H1 (cell line): ENCODE measurements at regions not wholly inside any gene's neighbourhood (a gene's known extent, or its start where the extent isn't known, plus 50 kb on each side); places are given as distances from the start of the nearest gene placed in this dataset.

Experiments used
- CTCF ChIA-PET: fragments of 300-600 bp; sonication (Branson Sonifier 250); formaldehyde crosslinking; loops from one replicate; lab custom pipeline; 2021; ENCODE audit not compliant: partially characterized antibody; lab: Charles Lee
- POLR2A ChIA-PET: fragments of 300-600 bp; sonication (Branson Sonifier 250); formaldehyde crosslinking; loops from one replicate; lab custom pipeline; 2021; ENCODE audit warnings: inconsistent platforms; ENCODE audit not compliant: partially characterized antibody; lab: Charles Lee
- DNase-seq, 2 experiments: peaks; one replicate each; pipeline versions ENCODE4 v3.0.0 to v3.0.0-alpha.2; 2010 to 2022; ENCODE audit warnings: low spot score in 2 of 2, low read depth in 1 of 2, mixed read lengths in 1 of 2
- FAIRE-seq: peaks from 2 replicates; lab custom pipeline; 2011; peaks lifted over from hg19 to GRCh38; lab: Jason Lieb, UNC
- H2AFZ ChIP-seq: 2 replicates; pipeline ENCODE4 v1.8.1; 2012; ENCODE audit warnings: low read length, inconsistent platforms
- H2AK5ac ChIP-seq: 2 replicates; pipeline ENCODE4 v1.6.1; 2013; ENCODE audit warnings: low read depth, low read length
- H2BK120ac ChIP-seq: replicated peaks from 2 replicates; pipeline ENCODE3; 2013; ENCODE audit warnings: low read depth, low read length, inconsistent platforms
- H2BK12ac ChIP-seq: 2 replicates; pipeline ENCODE4 v1.6.1; 2013; ENCODE audit warnings: low read depth, low read length
- H2BK15ac ChIP-seq: 2 replicates; pipeline ENCODE4 v1.6.1; 2013; ENCODE audit warnings: low read length
- H2BK20ac ChIP-seq: 2 replicates; pipeline ENCODE4 v1.6.1; 2013; ENCODE audit warnings: low read length
- H2BK5ac ChIP-seq: 2 replicates; pipeline ENCODE4 v1.6.1; 2013; ENCODE audit warnings: low read depth, low read length
- H3K14ac ChIP-seq: 2 replicates; pipeline ENCODE4 v1.6.1; 2013; ENCODE audit warnings: inconsistent platforms; ENCODE audit not compliant: insufficient read length
- H3K18ac ChIP-seq: 2 replicates; pipeline ENCODE4 v1.6.1; 2013; ENCODE audit warnings: low read length; ENCODE audit errors: extremely low read depth
- H3K23ac ChIP-seq: 2 replicates; pipeline ENCODE4 v1.6.1; 2013; ENCODE audit warnings: inconsistent platforms; ENCODE audit not compliant: insufficient read length
- H3K23me2 ChIP-seq: 2 replicates; pipeline ENCODE4 v1.6.1; 2013; ENCODE audit warnings: low read depth, low read length
- H3K27ac ChIP-seq: 2 replicates; pipeline ENCODE4 v1.6.1; 2011; ENCODE audit warnings: low read depth, low read length, inconsistent platforms
- H3K27me3 ChIP-seq, 4 experiments: replicated peaks in 1 of 4; 1 replicate in 1 of 4; 2 replicates in 3 of 4; pipeline versions ENCODE4 v1.6.1 to v1.8.1; 2011 to 2013; ENCODE audit warnings: low read length in 3 of 4, mild to moderate bottlenecking in 3 of 4, inconsistent platforms in 2 of 4, mixed read lengths in 2 of 4, moderate library complexity in 1 of 4; ENCODE audit not compliant: control insufficient read depth in 3 of 4, insufficient read depth in 3 of 4; ENCODE audit errors: extremely low read depth in 1 of 4
- H3K36me3 ChIP-seq, 4 experiments: 2 replicates each; pipeline versions ENCODE4 v1.6.1 to v1.8.1; 2011 to 2013; ENCODE audit warnings: mild to moderate bottlenecking in 4 of 4, low read length in 3 of 4, moderate library complexity in 2 of 4, control low read depth in 1 of 4, inconsistent platforms in 1 of 4; ENCODE audit not compliant: insufficient read depth in 4 of 4, control insufficient read depth in 2 of 4
- H3K4ac ChIP-seq: replicated peaks from 2 replicates; pipeline ENCODE3; 2013; ENCODE audit warnings: low read length, low read depth, mixed read lengths, inconsistent platforms; ENCODE audit not compliant: insufficient read length
- H3K4me1 ChIP-seq, 4 experiments: replicated peaks in 1 of 4; 1 replicate in 1 of 4; 2 replicates in 3 of 4; pipeline versions ENCODE4 v1.6.1 to v1.8.1; 2011 to 2013; ENCODE audit warnings: low read length in 3 of 4, inconsistent platforms in 2 of 4, mixed read lengths in 1 of 4; ENCODE audit not compliant: insufficient read depth in 4 of 4, control insufficient read depth in 3 of 4
- H3K4me2 ChIP-seq, 2 experiments: 2 replicates each; pipeline versions ENCODE4 v1.6.1 to v1.8.1; 2011 to 2013; ENCODE audit warnings: low read depth in 2 of 2, low read length in 2 of 2, control low read depth in 1 of 2, inconsistent platforms in 1 of 2, mild to moderate bottlenecking in 1 of 2; ENCODE audit not compliant: insufficient read depth in 1 of 2
- H3K4me3 ChIP-seq, 4 experiments: fragments of 200-600, 300-600 bp in 1 of 4; sonication (generic), shearing (Covaris generic), sonication (Bioruptor Twin) in 1 of 4; 2 replicates each; pipeline versions ENCODE4 v1.5.1 to v1.8.1; 2011 to 2016; ENCODE audit warnings: low read length in 4 of 4, low read depth in 3 of 4, control low read depth in 2 of 4, inconsistent platforms in 2 of 4, mild to moderate bottlenecking in 2 of 4, mixed read lengths in 1 of 4, moderate library complexity in 1 of 4; ENCODE audit not compliant: insufficient read depth in 2 of 4; ENCODE audit errors: extremely low read depth in 1 of 4
- H3K56ac ChIP-seq: replicated peaks from 2 replicates; pipeline ENCODE3; 2013; ENCODE audit warnings: low read depth, mild to moderate bottlenecking, mixed read lengths, low read length, inconsistent platforms; ENCODE audit not compliant: insufficient read length
- H3K79me1 ChIP-seq: 2 replicates; pipeline ENCODE4 v1.6.1; 2013; ENCODE audit warnings: low read depth, low read length, control low read depth
- H3K79me2 ChIP-seq, 2 experiments: 2 replicates each; pipeline versions ENCODE4 v1.6.1 to v1.8.1; 2012 to 2013; ENCODE audit warnings: low read length in 2 of 2, mild to moderate bottlenecking in 2 of 2, inconsistent platforms in 1 of 2; ENCODE audit not compliant: insufficient read depth in 2 of 2, control insufficient read depth in 1 of 2
- H3K9ac ChIP-seq, 4 experiments: replicated peaks in 1 of 4; 1 replicate in 1 of 4; 2 replicates in 3 of 4; pipeline versions ENCODE4 v1.6.1 to v1.8.1; 2011 to 2013; ENCODE audit warnings: low read depth in 3 of 4, low read length in 3 of 4, control low read depth in 2 of 4, mild to moderate bottlenecking in 2 of 4, moderate library complexity in 2 of 4, inconsistent platforms in 1 of 4; ENCODE audit errors: extremely low read depth in 1 of 4
- H3K9me3 ChIP-seq, 2 experiments: 2 replicates each; pipeline versions ENCODE4 v1.6.1 to v1.8.1; 2012 to 2013; ENCODE audit warnings: mild to moderate bottlenecking in 2 of 2, moderate library complexity in 2 of 2, control low read depth in 1 of 2, inconsistent platforms in 1 of 2, low read depth in 1 of 2, low read length in 1 of 2, mixed read lengths in 1 of 2; ENCODE audit not compliant: insufficient read depth in 2 of 2
- H4K20me1 ChIP-seq, 2 experiments: replicated peaks in 1 of 2; 2 replicates each; pipeline versions ENCODE3 to v1.8.1; 2011 to 2013; ENCODE audit warnings: inconsistent platforms in 2 of 2, low read length in 2 of 2, mild to moderate bottlenecking in 1 of 2; ENCODE audit not compliant: insufficient read depth in 2 of 2, control insufficient read depth in 1 of 2
- H4K5ac ChIP-seq: 2 replicates; pipeline ENCODE4 v1.6.1; 2013; ENCODE audit warnings: low read length, low read depth, mixed read lengths, inconsistent platforms; ENCODE audit not compliant: insufficient read length
- H4K8ac ChIP-seq: 2 replicates; pipeline ENCODE4 v1.8.0; 2013; ENCODE audit warnings: mild to moderate bottlenecking, moderate library complexity, low read length, inconsistent platforms; ENCODE audit not compliant: insufficient read depth; ENCODE audit errors: extremely low read depth
- H4K91ac ChIP-seq: replicated peaks from 2 replicates; pipeline ENCODE3; 2013; ENCODE audit warnings: low read length, mixed read lengths, inconsistent platforms; ENCODE audit not compliant: insufficient read length
- CHD1 ChIP-seq: IDR thresholded peaks from 2 replicates; pipeline ENCODE4 v1.6.1; 2012; ENCODE audit warnings: low read depth, low read length, improper control_type of control experiment
- KDM4A ChIP-seq: IDR thresholded peaks from one replicate; pipeline ENCODE4 v1.7.1; 2012; ENCODE audit warnings: low read depth, mild to moderate bottlenecking, moderate library complexity, low read length, inconsistent platforms; ENCODE audit not compliant: severe bottlenecking
- NRF1 ChIP-seq: IDR thresholded peaks from 2 replicates; pipeline ENCODE4 v1.6.1; 2011; ENCODE audit warnings: mild to moderate bottlenecking, low read depth, low read length, improper control_type of control experiment
- POU5F1 ChIP-seq: IDR thresholded peaks from 2 replicates; pipeline ENCODE4 v1.6.1; 2011; ENCODE audit warnings: low read depth, mild to moderate bottlenecking, low read length, moderate library complexity
- RBBP5 ChIP-seq: IDR thresholded peaks from 2 replicates; pipeline ENCODE4 v1.7.1; 2012; ENCODE audit warnings: low read depth, mild to moderate bottlenecking, inconsistent platforms, low read length, moderate library complexity, borderline replicate concordance
- TEAD4 ChIP-seq: IDR thresholded peaks from 2 replicates; pipeline ENCODE4 v1.6.1; 2012; ENCODE audit warnings: low read depth, low read length, inconsistent platforms, mixed read lengths
- WGBS, 2 experiments: shearing (Covaris generic) in 1 of 2; methylation state at CpG; one replicate each; pipeline versions ENCODE4 v1.1.6 to v1.1.7; 2013 to 2015; ENCODE audit warnings: low lambda C conversion rate in 2 of 2, mixed read lengths in 2 of 2, inconsistent platforms in 1 of 2, low coverage in 1 of 2, missing lambda C conversion rate in 1 of 2; ENCODE audit not compliant: insufficient replicate concordance in 2 of 2, insufficient coverage in 1 of 2, insufficient read length in 1 of 2; ENCODE audit errors: extremely low coverage in 1 of 2, missing lambda C conversion rate in 1 of 2; 5-methylcytosine and 5-hydroxymethylcytosine counted together

GRCh38 chr4:188466001-188466400 lies 326.8 kb downstream of the TRIML1 start:
- Histone ChIP-seq H4K20me1 (no peaks in the 10 kb centered on the region), H3K36me3 (peaks cover 0 to 5% (median 0%) of the 10 kb centered on the region in 4 experiments; a peak in 2 of 8 replicates), H3K18ac (no peak overlapping the region), H2BK120ac (no peak overlapping the region), H4K8ac (no peak overlapping the region), H3K79me1 (no peaks in the 10 kb centered on the region), H3K9ac (no peak overlapping the region), H3K4ac (no peak overlapping the region), H4K91ac (no peak overlapping the region), H2BK5ac (no peak overlapping the region), H3K79me2 (no peaks in the 10 kb centered on the region), H3K23ac (no peak overlapping the region), H2AK5ac (no peak overlapping the region), H3K9me3 (peaks cover 9 to 16% of the 10 kb centered on the region in 2 experiments), H4K5ac (no peak overlapping the region), H3K23me2 (no peaks in the 10 kb centered on the region; the same call in 1 of the 2 replicates), H3K4me3 (no peak overlapping the region), H3K4me1 (no peaks in the 10 kb centered on the region), H3K56ac (no peak overlapping the region), H2AFZ (no peak overlapping the region), H3K14ac (no peak overlapping the region)
- DNase-seq (no peak), FAIRE-seq (no peak)
- CTCF ChIA-PET: interaction anchor here (0.6 kb wide), 1 partner anchor 652 kb away, joined by 3 read pairs; no protein-coding TSS in a partner anchor
- WGBS, 2 experiments: 84% methylated on average over 1 of the region's 1 CpG; no CpG with 5 or more reads in 1 of the 2 experiments
- TF ChIP-seq KDM4A: no peak
- no peak for TF ChIP-seq NRF1
- TF ChIP-seq RBBP5: no peak
- TF ChIP-seq POU5F1: no peak
- TF ChIP-seq CHD1: no peak
- TF ChIP-seq TEAD4: no peak
- TF ChIP-seq, all 59 proteins: peak for 0
- H2BK15ac ChIP-seq: no peak overlapping the region
- no peaks in the 10 kb centered on the region for H3K27me3 ChIP-seq
- POLR2A ChIA-PET: no interaction called here
- no peak overlapping the region for H3K27ac ChIP-seq
- H2BK12ac ChIP-seq: no peak overlapping the region
- H2BK20ac ChIP-seq: no peak overlapping the region
- no peak overlapping the region for H3K4me2 ChIP-seq
